Lower leg skin (tissue), 4 donors: ENCODE measurements at regions not wholly inside any gene's neighbourhood (a gene's known extent, or its start where the extent isn't known, plus 50 kb on each side); places are given as distances from the start of the nearest gene placed in this dataset.

Experiments used
- DNase-seq, 2 donors: peaks; one replicate each; pipeline ENCODE4 v3.0.0-alpha.2; 2019; ENCODE audit warnings: low spot score in 2 of 2
- H3K4me3 ChIP-seq: fragments of 200-600 bp; sonication (generic); 2 replicates; pipeline ENCODE4 v1.5.1; 2017; ENCODE audit warnings: mild to moderate bottlenecking, low read depth; ENCODE audit not compliant: poor library complexity, severe bottlenecking
- POLR2A ChIP-seq, 2 donors: fragments of 450-650 bp; IDR thresholded peaks; one replicate each; pipeline ENCODE4 v1.6.1; 2016 to 2017; ENCODE audit warnings: antibody characterized with exemption in 2 of 2, mild to moderate bottlenecking in 1 of 2, moderate library complexity in 1 of 2
- WGBS, 2 donors: methylation state at CpG; one replicate each; pipeline ENCODE4 v1.1.5; 2018; 5-methylcytosine and 5-hydroxymethylcytosine counted together
- intact Hi-C: fragments of 100-400 bp; cut with DNase I; formaldehyde crosslinking; loops from one replicate; pipeline ENCODE4 v1.15.0; 2023; ENCODE audit warnings: low total_unique reads
- TF ChIP-seq, protein P1 (sequence below), 3 donors: fragments of 450-650 bp; IDR thresholded peaks; one replicate each; pipeline ENCODE4 v1.5.1; 2016; ENCODE audit warnings: antibody characterized with exemption in 3 of 3, mild to moderate bottlenecking in 3 of 3, moderate library complexity in 2 of 3

DNA sequence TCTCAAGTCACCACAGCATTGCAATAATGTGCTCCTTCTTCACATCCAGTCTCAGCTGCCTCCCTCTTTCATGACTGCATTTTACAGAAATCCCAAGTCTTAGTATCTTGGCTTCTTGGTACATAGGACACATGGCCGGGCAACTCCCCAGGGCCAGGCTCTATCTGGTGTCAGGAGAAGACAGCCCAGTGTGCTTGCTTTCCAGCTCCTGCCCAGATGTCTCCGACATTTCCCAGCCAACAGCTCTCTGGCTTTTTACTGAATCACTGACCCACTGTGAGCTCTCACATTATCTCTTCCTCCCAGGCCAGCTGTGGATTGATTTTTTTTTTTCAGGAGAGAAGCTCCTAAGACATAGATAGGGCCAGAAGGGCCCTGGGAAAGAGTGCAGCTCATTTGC, 346.0 kb upstream of the C11orf87 start:
- 57 to 90% methylated on average over 2 of the region's 2 CpGs for WGBS, 2 donors
- intact Hi-C loops, result no loop called here
- DNase-seq, result no peak
- H3K4me3 ChIP-seq, result no peak overlapping the region
- no peak for TF ChIP-seq POLR2A (IDR thresholded peaks at IDR 0.05)
- TF ChIP-seq, protein P1, sequence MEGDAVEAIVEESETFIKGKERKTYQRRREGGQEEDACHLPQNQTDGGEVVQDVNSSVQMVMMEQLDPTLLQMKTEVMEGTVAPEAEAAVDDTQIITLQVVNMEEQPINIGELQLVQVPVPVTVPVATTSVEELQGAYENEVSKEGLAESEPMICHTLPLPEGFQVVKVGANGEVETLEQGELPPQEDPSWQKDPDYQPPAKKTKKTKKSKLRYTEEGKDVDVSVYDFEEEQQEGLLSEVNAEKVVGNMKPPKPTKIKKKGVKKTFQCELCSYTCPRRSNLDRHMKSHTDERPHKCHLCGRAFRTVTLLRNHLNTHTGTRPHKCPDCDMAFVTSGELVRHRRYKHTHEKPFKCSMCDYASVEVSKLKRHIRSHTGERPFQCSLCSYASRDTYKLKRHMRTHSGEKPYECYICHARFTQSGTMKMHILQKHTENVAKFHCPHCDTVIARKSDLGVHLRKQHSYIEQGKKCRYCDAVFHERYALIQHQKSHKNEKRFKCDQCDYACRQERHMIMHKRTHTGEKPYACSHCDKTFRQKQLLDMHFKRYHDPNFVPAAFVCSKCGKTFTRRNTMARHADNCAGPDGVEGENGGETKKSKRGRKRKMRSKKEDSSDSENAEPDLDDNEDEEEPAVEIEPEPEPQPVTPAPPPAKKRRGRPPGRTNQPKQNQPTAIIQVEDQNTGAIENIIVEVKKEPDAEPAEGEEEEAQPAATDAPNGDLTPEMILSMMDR (IDR thresholded peaks at IDR 0.05), result no peak

DNA sequence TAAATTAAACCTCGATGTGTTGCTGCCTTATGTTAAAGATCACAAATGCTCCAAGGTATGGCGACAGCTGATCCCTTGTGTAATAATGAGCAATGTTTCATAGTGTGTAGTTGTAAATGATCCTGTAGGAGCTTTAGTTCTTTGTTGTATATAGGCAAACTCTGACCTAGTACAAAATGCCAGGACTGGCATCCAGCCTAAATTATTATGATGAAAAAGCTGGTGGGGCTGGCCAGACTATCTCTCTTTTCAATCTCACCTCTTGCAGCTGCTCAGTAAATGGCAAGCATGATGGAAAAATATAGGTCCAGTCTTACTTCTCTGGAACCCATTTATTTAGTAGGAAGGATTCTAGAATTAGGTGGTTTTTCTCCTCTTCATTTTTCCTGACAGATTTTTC, 345.1 kb upstream of the C11orf87 start:
- 56 to 63% methylated on average over 2 of the region's 2 CpGs for WGBS, 2 donors
- TF ChIP-seq, protein P1 (IDR thresholded peaks at IDR 0.05), result no peak
- TF ChIP-seq POLR2A (IDR thresholded peaks at IDR 0.05), result no peak
- intact Hi-C loops, result no loop called here

DNA sequence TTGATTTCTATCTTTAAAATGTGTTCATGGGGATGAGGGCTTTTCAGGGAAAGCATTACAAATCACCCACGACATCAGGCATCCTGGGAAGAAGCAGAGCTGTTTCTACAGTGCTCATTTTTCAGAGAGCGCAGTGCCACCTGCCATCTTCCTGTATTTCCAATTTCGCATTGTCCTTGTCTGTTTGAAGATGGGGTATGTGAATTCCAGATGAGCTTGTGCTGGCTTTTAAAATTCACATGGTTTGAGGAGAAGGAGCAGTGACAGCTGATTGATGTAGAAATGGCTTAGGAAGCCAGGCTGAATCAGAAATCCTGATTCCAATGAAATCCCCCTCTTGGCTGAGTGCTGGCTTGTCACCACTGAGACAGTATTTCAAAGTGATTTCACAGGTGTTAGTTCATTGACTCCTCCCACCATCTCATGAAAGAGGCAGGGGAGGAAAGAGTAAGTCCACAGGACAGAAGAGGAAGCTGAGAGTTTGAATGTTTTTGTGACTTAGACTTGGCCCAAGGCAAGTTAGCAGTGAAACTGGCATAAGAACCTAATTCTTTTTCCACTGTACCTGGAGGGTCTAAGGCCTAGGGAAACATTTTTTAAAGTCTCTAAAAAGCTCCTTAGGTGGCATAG, 344.6 kb upstream of the C11orf87 start:
- TF ChIP-seq, protein P1 (IDR thresholded peaks at IDR 0.05), result no peak
- TF ChIP-seq POLR2A (IDR thresholded peaks at IDR 0.05), result no peak
- H3K4me3 ChIP-seq, result no peak overlapping the region
- WGBS, 2 donors, result 55 to 70% methylated on average over 3 of the region's 3 CpGs
- DNase-seq, result no peak
- intact Hi-C loops, result no loop called here

More for the DNA sequence above, 345.1 kb upstream of the C11orf87 start:
- no peak overlapping the region for H3K4me3 ChIP-seq
- no peak for DNase-seq

DNA sequence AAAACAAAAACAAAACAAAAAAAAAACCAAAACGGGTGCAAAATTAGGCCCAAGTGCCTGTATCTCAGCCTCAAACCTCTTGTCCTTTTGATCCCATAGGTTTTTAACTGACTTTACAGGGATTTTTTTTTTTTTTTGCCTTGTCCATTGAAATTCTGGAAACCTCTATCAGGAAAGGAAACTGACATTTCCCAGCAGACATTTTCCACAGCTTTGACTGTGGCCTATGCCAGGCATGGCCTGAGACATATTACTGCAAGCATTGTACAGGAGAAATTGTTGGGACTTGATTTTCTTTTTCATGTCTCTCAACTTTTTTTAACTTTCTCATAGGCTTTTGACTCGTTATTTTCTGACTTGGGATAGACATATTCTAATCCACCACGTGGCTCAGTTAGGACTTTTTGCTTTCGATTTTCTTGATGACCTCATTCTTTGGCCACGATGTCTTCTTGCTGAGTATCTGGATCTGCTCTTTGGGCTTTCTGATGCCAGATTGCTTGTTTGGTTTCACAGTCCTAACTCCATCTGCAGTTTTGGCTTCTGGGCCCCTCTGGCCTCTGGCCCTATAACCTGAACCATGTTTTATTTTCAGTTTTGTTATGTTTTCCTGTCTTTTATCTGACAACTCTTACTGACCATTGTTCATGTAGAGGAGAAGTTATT, 336.1 kb upstream of the C11orf87 start:
- TF ChIP-seq, protein P1 (IDR thresholded peaks at IDR 0.05), result no peak
- TF ChIP-seq POLR2A (IDR thresholded peaks at IDR 0.05), result no peak
- no peak overlapping the region for H3K4me3 ChIP-seq
- intact Hi-C loops, result no loop called here
- 41 to 44% methylated on average over 5 of the region's 5 CpGs for WGBS, 2 donors
- no peak for DNase-seq

DNA sequence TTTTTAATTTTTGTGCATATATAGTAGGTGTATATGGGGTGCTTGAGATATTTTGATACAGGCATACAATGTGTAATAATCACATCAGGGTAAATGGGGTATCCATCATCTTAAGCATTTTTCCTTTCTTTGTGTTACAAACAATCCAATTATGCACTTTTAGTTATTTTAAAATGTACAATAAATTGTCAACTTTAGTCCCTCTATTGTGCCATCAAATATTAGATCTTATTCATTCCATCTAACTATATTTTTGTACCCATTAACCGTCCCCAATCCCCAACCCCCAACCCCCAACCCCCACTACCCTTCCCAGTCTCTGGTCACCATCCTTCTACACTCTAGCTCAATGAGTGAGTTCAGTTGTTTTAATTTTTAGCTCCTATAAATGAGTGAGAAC, 335.1 kb upstream of the C11orf87 start:
- no peak for DNase-seq
- intact Hi-C loops, result no loop called here
- 90 to 92% methylated on average over 1 of the region's 1 CpG for WGBS, 2 donors
- TF ChIP-seq, protein P1 (IDR thresholded peaks at IDR 0.05), result no peak
- no peak for TF ChIP-seq POLR2A (IDR thresholded peaks at IDR 0.05)
- no peak overlapping the region for H3K4me3 ChIP-seq
